ENCODE measurements at regions not wholly inside any gene's neighbourhood (a gene's known extent, or its start where the extent isn't known, plus 50 kb on each side); places are given as distances from the start of the nearest gene placed in this dataset.

DNA sequence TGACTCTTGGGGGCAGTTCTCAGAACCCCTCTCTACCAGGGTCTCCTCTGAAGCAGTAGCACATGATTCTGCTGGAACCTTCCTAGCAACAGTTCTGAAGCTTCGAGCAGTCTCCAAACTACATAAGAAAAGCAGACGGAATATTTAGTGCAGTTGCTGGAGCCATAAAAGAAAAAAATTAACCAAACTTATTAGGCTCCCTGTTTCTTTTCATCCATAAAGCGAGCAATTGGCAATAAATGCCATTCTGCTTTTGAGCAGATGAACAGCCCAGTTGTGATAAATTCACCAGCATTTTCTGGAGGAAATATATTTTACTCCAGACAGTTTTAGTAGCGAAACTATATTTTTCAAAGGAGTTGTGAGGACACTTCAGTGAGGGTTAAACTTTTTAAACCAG lies 250.1 kb upstream of the BOD1L1 start:
- TF ChIP-seq GATA3 (IDR thresholded peaks at IDR 0.05; ENCODE audit: low read depth, low read length) = no peak
- TF ChIP-seq GATA2 (IDR thresholded peaks at IDR 0.05; ENCODE audit: low read depth, low read length) = no peak

All from SH-SY5Y (cell line).